GM04503 (cell line): ENCODE measurements at regions not wholly inside any gene's neighbourhood (a gene's known extent, or its start where the extent isn't known, plus 50 kb on each side); places are given as distances from the start of the nearest gene placed in this dataset.

Experiments
- DNase-seq: peaks from one replicate; pipeline ENCODE4 v3.0.0-alpha.2; 2012; ENCODE audit warnings: low read depth

- no peak for DNase-seq
Observed at GRCh38 chr3:104564045-104564643, 802.6 kb upstream of the ALCAM start.

- DNase-seq: no peak
Observed at GRCh38 chr3:104566054-104566453, 800.7 kb upstream of the ALCAM start.

GRCh38 chr3:104575634-104576033, 791.1 kb upstream of the ALCAM start:
- DNase-seq: no peak

DNA sequence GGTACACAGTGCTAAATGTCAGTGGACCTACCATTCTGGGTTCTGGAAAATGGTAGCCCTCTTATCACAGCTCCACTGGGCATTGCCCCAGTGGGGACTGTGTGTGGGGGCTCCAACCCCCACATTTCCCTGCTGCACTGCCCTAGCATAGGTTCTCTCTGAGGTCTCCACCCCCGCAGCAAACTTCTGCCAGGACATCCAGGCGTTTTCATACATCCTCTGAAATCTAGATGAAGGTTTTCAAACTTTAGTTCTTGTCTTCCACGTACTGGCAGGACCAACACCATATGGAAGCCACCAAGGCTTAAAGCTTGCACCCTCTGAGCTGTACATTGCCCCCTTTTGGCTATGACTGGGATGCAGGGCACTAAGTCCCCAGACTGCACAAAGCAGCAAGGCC, 788.2 kb upstream of the ALCAM start:
- DNase-seq: no peak

GRCh38 chr3:104582092-104582491, 784.6 kb upstream of the ALCAM start:
- no peak for DNase-seq

DNA sequence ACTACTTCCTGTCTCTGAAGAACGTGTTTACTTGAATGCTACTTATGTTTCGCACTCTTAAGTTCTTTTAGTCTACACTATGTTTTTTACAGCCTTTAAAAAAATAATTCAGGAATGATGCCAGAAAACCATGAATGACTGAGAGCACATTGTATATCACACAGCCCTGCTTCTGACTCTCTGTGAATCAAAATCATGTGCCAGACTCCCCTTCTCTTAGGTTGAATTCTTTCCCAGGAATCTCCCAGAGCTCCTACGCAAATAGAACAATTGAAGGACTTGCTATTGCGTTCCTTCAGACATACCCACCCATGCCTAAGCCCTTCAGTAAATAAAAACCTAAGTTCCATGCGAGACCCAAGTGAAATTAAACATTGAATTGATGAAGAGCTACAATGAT, 782.0 kb upstream of the ALCAM start:
- DNase-seq: no peak

DNA sequence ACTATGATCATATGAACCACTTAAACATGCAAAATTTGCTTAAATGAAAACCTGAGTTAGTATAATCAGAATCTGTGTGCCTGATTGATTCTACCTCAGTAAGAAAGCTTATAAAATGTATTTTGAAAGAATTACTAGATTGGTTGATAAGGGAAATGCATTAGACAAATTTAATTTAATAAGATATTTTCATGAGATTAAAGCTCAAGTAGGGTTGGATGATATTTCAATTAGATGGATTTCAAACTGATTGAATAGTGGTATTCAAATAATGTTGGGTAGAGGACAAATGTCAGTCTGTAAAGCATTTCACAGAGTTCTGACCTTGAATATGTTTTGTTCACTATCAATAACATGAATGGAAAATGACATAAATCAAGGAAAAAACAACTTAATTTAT, 780.4 kb upstream of the ALCAM start:
- no peak for DNase-seq

DNA sequence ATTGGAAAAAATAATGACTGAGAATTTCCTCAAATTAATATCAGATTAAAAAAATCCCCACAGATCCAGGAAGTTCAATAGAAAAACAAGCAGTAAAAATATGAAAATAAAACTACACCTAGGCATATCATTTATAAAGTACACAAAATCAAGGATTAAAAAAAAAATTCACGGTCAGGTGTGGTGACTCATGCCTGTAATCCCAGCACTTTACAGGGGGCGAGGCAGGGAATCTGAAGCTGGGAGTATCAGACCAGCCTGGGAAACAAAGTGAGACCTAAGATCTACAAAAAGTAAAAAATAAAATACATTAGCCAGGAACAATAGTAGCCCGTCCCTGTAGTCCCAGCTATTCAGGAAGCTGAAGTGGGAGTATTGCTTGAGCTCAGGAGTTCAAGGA, 778.3 kb upstream of the ALCAM start:
- no peak for DNase-seq

DNA sequence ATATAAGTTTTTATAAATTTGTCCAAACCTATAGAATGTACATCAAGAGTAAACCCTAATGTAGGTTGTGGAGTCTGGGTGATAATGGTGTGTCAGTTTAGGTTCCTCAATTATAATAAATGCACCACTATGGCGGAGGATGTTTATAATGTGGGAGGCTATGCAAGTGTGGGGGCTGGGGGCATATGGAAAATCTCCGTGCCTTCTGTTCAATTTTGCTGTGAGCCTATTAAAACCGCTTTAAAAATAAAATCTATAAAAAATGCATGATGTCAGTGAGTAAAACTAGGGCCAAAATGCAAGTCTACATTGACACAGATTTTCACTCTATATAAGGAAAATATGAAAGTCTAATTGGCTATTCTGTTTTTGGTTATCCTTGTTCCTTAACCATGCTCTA, 774.9 kb upstream of the ALCAM start:
- no peak for DNase-seq

DNA sequence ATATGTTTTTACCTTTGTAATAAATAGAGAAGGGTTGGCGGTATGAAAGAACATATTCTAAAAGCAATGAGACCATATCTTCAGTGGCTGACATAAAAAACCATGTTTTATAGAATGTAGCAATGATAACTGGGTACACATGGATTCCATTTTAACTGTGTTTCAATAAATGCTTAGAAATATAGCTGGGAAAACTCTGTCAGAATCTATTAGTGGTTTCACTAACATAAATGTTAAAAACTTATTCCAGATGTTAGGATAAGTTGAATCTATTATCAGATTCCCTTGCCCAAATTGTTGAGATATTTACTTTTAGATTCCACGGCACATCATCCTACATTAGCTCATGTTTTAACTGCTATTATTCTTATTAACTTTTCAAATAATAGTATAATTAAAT, 772.2 kb upstream of the ALCAM start:
- DNase-seq: no peak

GRCh38 chr3:104596054-104596453, 770.7 kb upstream of the ALCAM start:
- no peak for DNase-seq

DNA sequence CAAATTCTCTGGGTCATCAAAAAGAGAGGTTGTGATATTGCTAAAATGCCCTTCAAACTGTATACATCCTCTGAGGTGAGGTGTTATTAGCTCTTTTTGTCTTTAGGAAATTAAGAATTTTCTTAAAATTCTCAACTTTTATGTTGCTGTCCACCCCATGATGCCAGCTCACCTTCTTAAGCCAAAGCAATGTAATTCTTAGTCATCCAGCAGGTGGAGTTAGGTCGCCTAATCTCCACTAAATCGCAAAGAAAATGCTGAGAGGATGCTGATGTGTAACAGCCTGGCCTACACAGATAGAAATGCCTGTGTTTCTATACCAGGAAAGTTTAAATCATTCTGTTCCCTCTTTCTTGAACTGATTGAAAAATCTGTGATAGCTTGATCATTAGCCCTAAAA, 770.2 kb upstream of the ALCAM start:
- no peak for DNase-seq

- no peak for DNase-seq
Observed at GRCh38 chr3:104598848-104599511, 767.7 kb upstream of the ALCAM start.

- no peak for DNase-seq
Observed at GRCh38 chr3:104604326-104605010, 762.2 kb upstream of the ALCAM start.

GRCh38 chr3:104606812-104607211, 759.9 kb upstream of the ALCAM start:
- DNase-seq: no peak

GRCh38 chr3:104610730-104611652, 755.7 kb upstream of the ALCAM start:
- DNase-seq: no peak

GRCh38 chr3:104612218-104612617, 754.5 kb upstream of the ALCAM start:
- DNase-seq: no peak

DNA sequence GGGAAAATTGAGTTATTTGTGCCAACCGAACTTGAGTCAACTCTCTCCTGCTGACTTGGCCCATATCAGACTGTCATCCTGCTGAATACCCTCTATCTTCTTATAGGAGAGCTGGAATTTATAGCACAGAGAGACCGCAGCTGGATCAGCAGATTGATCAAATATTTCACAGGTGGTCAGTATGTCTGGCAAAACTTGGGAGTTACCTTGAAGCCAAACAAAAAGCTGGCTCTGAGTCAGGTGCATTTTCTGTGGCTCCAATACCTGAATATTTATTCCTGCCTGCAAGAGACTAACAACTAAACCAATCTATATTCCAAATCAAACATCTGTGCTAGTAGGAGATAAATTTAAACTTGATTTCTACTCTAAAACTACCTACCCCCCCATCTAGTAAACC, 752.1 kb upstream of the ALCAM start:
- no peak for DNase-seq

GRCh38 chr3:104628185-104628789, 738.4 kb upstream of the ALCAM start:
- peak; percentile 17 for DNase-seq

DNA sequence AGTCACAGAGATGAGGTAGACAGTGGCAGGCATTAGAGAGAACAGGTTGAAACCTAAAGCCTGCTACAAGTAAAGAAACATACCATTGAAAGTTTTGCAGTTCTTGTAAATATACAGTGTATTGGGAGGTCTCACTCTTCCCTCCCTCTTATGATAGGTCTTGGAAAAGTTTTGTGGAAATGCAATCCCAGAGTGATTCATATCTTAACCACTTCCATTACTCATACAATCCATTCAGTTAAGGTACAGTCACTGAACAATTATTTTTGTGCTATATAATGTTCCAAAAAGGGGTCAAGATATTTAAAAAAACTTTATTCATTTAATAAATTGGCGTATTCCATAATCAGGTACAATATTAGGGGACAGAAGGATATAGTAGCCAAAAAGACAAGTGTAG, 737.7 kb upstream of the ALCAM start:
- peak; percentile 39 for DNase-seq

GRCh38 chr3:104631254-104631653, 735.5 kb upstream of the ALCAM start:
- no peak for DNase-seq

DNA sequence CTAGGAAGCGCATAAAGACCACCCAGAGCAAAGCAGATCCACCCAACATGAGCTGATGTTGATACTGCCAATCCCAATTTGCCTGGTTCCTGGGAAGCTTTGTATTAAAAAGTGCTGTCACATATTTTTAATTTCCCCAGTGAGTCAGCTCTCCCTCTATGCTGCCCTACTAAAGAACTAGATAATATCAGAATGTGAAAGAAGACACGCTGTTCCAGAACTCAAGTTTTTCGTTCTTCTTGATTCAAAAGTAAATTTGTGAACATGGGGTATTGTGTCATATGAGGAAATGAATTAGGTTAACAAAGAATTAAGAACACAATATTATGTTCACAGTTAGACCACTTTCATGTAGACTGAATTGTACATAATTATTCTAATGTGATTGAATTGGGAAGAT, 734.2 kb upstream of the ALCAM start:
- no peak for DNase-seq
